ENCODE measurements at regions not wholly inside any gene's neighbourhood (a gene's known extent, or its start where the extent isn't known, plus 50 kb on each side); places are given as distances from the start of the nearest gene placed in this dataset.

DNA sequence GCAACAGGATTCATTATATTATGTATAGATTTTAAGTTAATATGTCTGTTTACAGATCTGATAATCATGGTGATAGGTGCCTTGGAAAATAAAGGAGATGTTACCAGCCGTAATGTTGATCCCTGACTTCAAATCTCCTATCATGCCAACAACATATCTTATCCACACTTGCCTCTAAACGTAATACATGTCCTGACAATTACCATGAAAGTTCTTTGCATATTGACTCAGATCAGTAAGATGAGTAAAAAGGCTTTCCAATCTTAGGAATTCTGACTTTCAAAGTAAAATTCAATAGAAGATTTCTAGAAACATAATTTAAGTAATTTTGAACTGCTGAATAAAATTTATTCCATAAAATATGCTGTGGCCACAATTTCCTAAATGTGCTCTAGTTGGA, 513.3 kb downstream of the ANKRD50 start:
- TF ChIP-seq POLR2A (IDR thresholded peaks at IDR 0.05): no peak
- TF ChIP-seq, protein P1, sequence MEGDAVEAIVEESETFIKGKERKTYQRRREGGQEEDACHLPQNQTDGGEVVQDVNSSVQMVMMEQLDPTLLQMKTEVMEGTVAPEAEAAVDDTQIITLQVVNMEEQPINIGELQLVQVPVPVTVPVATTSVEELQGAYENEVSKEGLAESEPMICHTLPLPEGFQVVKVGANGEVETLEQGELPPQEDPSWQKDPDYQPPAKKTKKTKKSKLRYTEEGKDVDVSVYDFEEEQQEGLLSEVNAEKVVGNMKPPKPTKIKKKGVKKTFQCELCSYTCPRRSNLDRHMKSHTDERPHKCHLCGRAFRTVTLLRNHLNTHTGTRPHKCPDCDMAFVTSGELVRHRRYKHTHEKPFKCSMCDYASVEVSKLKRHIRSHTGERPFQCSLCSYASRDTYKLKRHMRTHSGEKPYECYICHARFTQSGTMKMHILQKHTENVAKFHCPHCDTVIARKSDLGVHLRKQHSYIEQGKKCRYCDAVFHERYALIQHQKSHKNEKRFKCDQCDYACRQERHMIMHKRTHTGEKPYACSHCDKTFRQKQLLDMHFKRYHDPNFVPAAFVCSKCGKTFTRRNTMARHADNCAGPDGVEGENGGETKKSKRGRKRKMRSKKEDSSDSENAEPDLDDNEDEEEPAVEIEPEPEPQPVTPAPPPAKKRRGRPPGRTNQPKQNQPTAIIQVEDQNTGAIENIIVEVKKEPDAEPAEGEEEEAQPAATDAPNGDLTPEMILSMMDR (IDR thresholded peaks at IDR 0.05): no peak
